ENCODE measurements at regions not wholly inside any gene's neighbourhood (a gene's known extent, or its start where the extent isn't known, plus 50 kb on each side); places are given as distances from the start of the nearest gene placed in this dataset.

DNA sequence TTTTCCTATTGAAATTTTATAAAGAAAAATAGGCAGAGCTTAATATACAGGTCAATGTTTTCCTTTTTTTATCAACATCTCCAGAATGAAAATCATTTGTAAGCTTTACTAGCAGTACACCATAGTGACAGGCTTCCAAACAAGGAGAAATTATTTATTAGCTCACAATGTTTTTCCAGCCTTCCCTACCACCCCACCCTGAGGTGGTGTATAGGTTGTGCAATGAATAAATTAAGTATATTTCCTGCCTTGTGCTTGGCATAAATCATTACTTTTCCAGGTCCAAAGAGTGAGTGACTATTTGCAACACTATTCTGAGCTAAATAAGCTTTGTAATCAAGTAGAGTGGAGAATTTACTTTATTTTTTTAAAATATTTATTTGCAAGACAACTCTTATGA is 876.2 kb upstream of the POU3F3 start (continued):
- TF ChIP-seq, protein P1, sequence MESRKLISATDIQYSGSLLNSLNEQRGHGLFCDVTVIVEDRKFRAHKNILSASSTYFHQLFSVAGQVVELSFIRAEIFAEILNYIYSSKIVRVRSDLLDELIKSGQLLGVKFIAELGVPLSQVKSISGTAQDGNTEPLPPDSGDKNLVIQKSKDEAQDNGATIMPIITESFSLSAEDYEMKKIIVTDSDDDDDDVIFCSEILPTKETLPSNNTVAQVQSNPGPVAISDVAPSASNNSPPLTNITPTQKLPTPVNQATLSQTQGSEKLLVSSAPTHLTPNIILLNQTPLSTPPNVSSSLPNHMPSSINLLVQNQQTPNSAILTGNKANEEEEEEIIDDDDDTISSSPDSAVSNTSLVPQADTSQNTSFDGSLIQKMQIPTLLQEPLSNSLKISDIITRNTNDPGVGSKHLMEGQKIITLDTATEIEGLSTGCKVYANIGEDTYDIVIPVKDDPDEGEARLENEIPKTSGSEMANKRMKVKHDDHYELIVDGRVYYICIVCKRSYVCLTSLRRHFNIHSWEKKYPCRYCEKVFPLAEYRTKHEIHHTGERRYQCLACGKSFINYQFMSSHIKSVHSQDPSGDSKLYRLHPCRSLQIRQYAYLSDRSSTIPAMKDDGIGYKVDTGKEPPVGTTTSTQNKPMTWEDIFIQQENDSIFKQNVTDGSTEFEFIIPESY (IDR thresholded peaks at IDR 0.05; ENCODE audit: borderline replicate concordance, low read depth): no peak
- TF ChIP-seq ELF1 (IDR thresholded peaks at IDR 0.05): no peak
- no peak for TF ChIP-seq JUND (IDR thresholded peaks at IDR 0.05)
- no peak for TF ChIP-seq NRF1 (IDR thresholded peaks at IDR 0.05; ENCODE audit: low read depth, low read length)
- TF ChIP-seq YY1 (IDR thresholded peaks at IDR 0.05; ENCODE audit: low read depth): no peak
- no peak for TF ChIP-seq EP300 (IDR thresholded peaks at IDR 0.05; ENCODE audit: borderline replicate concordance in 1 of 2, low read depth in 1 of 2, low read length in 1 of 2)
- no peak for TF ChIP-seq CHD2 (IDR thresholded peaks at IDR 0.05; ENCODE audit: low read length, partially characterized antibody)
- TF ChIP-seq GATA2 (CRISPR knock-in tag; IDR thresholded peaks at IDR 0.05): no peak
- TF ChIP-seq, protein P2, sequence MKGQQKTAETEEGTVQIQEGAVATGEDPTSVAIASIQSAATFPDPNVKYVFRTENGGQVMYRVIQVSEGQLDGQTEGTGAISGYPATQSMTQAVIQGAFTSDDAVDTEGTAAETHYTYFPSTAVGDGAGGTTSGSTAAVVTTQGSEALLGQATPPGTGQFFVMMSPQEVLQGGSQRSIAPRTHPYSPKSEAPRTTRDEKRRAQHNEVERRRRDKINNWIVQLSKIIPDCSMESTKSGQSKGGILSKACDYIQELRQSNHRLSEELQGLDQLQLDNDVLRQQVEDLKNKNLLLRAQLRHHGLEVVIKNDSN (IDR thresholded peaks at IDR 0.05; ENCODE audit: borderline replicate concordance, low read depth): no peak

DNA sequence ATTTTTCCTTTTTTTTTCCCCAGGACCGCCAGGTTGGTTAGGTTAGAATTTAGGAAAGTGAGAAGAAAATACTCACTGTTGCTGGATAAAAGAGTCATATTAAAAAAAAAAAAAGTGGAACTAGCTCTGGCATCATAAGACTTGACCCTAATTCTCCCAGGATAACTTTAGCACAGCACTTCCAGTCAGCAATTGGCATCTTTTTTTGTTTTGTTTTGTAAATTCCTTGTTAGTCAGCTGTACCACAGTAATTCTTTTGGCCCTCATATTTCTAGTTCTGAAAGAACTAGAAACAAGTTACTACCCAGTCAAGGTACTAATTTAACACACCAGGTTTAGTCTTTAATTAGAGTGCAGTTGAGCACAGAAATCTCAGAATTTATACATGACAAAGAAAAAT is 873.5 kb upstream of the POU3F3 start:
- no peaks in the 10 kb centered on the region for H3K79me2 ChIP-seq (ENCODE audit: insufficient read depth)
- no peak overlapping the region for H3K9ac ChIP-seq
- no peak overlapping the region for H3K4me2 ChIP-seq
- H3K4me1 ChIP-seq (ENCODE audit: control insufficient read depth in 1 of 2, insufficient read depth in 2 of 2, low read depth in 1 of 2, low read length in 1 of 2): no peaks in the 10 kb centered on the region
- no peaks in the 10 kb centered on the region for H3K36me3 ChIP-seq (replicated peaks in 1 of 2; ENCODE audit: control insufficient read depth in 1 of 2, insufficient read depth in 2 of 2, low read length in 1 of 2)
- no peaks in the 10 kb centered on the region for H3K9me2 ChIP-seq
- H3K9me3 ChIP-seq: no peaks in the 10 kb centered on the region
- no peak overlapping the region for H2AFZ ChIP-seq (ENCODE audit: low read depth)
- H3K27me3 ChIP-seq (ENCODE audit: insufficient read depth): no peaks in the 10 kb centered on the region
- no peak overlapping the region for H3K4me3 ChIP-seq (ENCODE audit: low read depth in 2 of 2, low read length in 1 of 2)
- no peak overlapping the region for H3K27ac ChIP-seq (ENCODE audit: low read depth in 2 of 2, low read length in 1 of 2)
- no peaks in the 10 kb centered on the region for H4K20me1 ChIP-seq (ENCODE audit: insufficient read depth)
- no peaks in the 10 kb centered on the region for H3F3A ChIP-seq (replicated peaks; ENCODE audit: insufficient read depth)
- TF ChIP-seq NFIC (IDR thresholded peaks at IDR 0.05; ENCODE audit: borderline replicate concordance) (no peak), RCOR1 (IDR thresholded peaks at IDR 0.05; ENCODE audit: low read length) (no peak), FOXJ3 (CRISPR knock-in tag; IDR thresholded peaks at IDR 0.05) (no peak), TAF1 (IDR thresholded peaks at IDR 0.05; ENCODE audit: borderline replicate concordance, low read depth, low read length) (no peak), JUND (IDR thresholded peaks at IDR 0.05) (no peak), CHD2 (IDR thresholded peaks at IDR 0.05; ENCODE audit: low read length, partially characterized antibody) (no peak), RXRA (IDR thresholded peaks at IDR 0.05; ENCODE audit: borderline replicate concordance, low read depth) (no peak)
- TF ChIP-seq, protein P2 (IDR thresholded peaks at IDR 0.05; ENCODE audit: borderline replicate concordance, low read depth): no peak
- TF ChIP-seq, protein P3, sequence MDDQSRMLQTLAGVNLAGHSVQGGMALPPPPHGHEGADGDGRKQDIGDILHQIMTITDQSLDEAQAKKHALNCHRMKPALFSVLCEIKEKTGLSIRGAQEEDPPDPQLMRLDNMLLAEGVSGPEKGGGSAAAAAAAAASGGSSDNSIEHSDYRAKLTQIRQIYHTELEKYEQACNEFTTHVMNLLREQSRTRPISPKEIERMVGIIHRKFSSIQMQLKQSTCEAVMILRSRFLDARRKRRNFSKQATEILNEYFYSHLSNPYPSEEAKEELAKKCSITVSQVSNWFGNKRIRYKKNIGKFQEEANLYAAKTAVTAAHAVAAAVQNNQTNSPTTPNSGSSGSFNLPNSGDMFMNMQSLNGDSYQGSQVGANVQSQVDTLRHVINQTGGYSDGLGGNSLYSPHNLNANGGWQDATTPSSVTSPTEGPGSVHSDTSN (IDR thresholded peaks at IDR 0.05): no peak
- ChIA-PET CTCF (interaction anchor here (1.0 kb wide), 1 partner anchor 21 kb away, joined by 4 read pairs; no protein-coding TSS in a partner anchor), POLR2A (no interaction called here)
- 0% methylated on average over 1 of the region's 1 CpG for WGBS (ENCODE audit: low lambda C conversion rate)
- no peak for DNase-seq
